ENCODE measurements at regions not wholly inside any gene's neighbourhood (a gene's known extent, or its start where the extent isn't known, plus 50 kb on each side); places are given as distances from the start of the nearest gene placed in this dataset.
A peak's percentile ranks its signal among the peaks of the same experiment; 100 is the strongest.

GRCh38 chr2:136378712-136379595, 261.0 kb upstream of the CXCR4 start:
- TF ChIP-seq EZH2 (IDR thresholded peaks at IDR 0.05; ENCODE audit: borderline replicate concordance, low read depth, low read length, poor library complexity, severe bottlenecking) (no peak), CTCF (conservative IDR thresholded peaks at IDR 0.05; ENCODE audit: low read depth, low read length) (peak; percentile 71)
- peak; percentile 54 for DNase-seq (ENCODE audit: low spot score)
- Histone ChIP-seq H3K9me3 (ENCODE audit: low read depth, low read length, poor library complexity, severe bottlenecking) (no peaks in the 10 kb centered on the region), H3K4me1 (ENCODE audit: insufficient read depth, low read length, poor library complexity, severe bottlenecking) (no peaks in the 10 kb centered on the region), H3K4me3 (ENCODE audit: low read depth, low read length, poor library complexity, severe bottlenecking) (no peak overlapping the region), H3K27me3 (replicated peaks; ENCODE audit: insufficient read depth, low read depth, low read length, poor library complexity) (no peaks in the 10 kb centered on the region), H3K36me3 (ENCODE audit: insufficient read depth, low read length, poor library complexity, severe bottlenecking) (no peaks in the 10 kb centered on the region), H3K27ac (ENCODE audit: low read depth, low read length, poor library complexity, severe bottlenecking) (no peak overlapping the region)
- ChIA-PET CTCF (no interaction called here), POLR2A (ENCODE audit: low non-redundant PET) (no interaction called here)
- no TSS peak for BruUV-seq (replicated peaks)
- intact Hi-C loops (cut with micrococcal nuclease; ENCODE audit: unreplicated experiment): loop anchor here (1.0 to 5.0 kb wide), 2 partner anchors 463 to 1392 kb away; no protein-coding TSS in a partner anchor

GRCh38 chr2:136377423-136378382, 259.8 kb upstream of the CXCR4 start:
- Histone ChIP-seq H3K27me3 (replicated peaks; ENCODE audit: insufficient read depth, low read depth, low read length, poor library complexity) (no peaks in the 10 kb centered on the region), H3K36me3 (ENCODE audit: insufficient read depth, low read length, poor library complexity, severe bottlenecking) (no peaks in the 10 kb centered on the region), H3K4me3 (ENCODE audit: low read depth, low read length, poor library complexity, severe bottlenecking) (no peak overlapping the region), H3K4me1 (ENCODE audit: insufficient read depth, low read length, poor library complexity, severe bottlenecking) (no peaks in the 10 kb centered on the region), H3K27ac (ENCODE audit: low read depth, low read length, poor library complexity, severe bottlenecking) (no peak overlapping the region), H3K9me3 (ENCODE audit: low read depth, low read length, poor library complexity, severe bottlenecking) (no peaks in the 10 kb centered on the region)
- no TSS peak for BruUV-seq (replicated peaks)
- peak; percentile 12 for DNase-seq (ENCODE audit: low spot score)
- intact Hi-C loops (cut with micrococcal nuclease; ENCODE audit: unreplicated experiment): loop anchor here (1.0 to 5.0 kb wide), 2 partner anchors 461 to 1390 kb away; no protein-coding TSS in a partner anchor
- ChIA-PET POLR2A (ENCODE audit: low non-redundant PET) (no interaction called here), CTCF (interaction anchor here (0.5 kb wide), 1 partner anchor 464 kb away, joined by 5 read pairs; no protein-coding TSS in a partner anchor)
- TF ChIP-seq EZH2 (IDR thresholded peaks at IDR 0.05; ENCODE audit: borderline replicate concordance, low read depth, low read length, poor library complexity, severe bottlenecking): no peak
- TF ChIP-seq CTCF (conservative IDR thresholded peaks at IDR 0.05; ENCODE audit: low read depth, low read length): no peak

GRCh38 chr2:136376798-136377211, 258.9 kb upstream of the CXCR4 start:
- intact Hi-C loops (cut with micrococcal nuclease; ENCODE audit: unreplicated experiment): loop anchor here (5.0 kb wide), 1 partner anchor 1390 kb away; no protein-coding TSS in a partner anchor
- CTCF ChIA-PET: no interaction called here

More at GRCh38 chr2:136376798-136377211, 258.9 kb upstream of the CXCR4 start:
- Histone ChIP-seq H3K27ac (ENCODE audit: low read depth, low read length, poor library complexity, severe bottlenecking) (no peak overlapping the region), H3K4me1 (ENCODE audit: insufficient read depth, low read length, poor library complexity, severe bottlenecking) (no peaks in the 10 kb centered on the region), H3K9me3 (ENCODE audit: low read depth, low read length, poor library complexity, severe bottlenecking) (no peaks in the 10 kb centered on the region), H3K4me3 (ENCODE audit: low read depth, low read length, poor library complexity, severe bottlenecking) (no peak overlapping the region), H3K27me3 (replicated peaks; ENCODE audit: insufficient read depth, low read depth, low read length, poor library complexity) (peaks cover 7% of the 10 kb centered on the region), H3K36me3 (ENCODE audit: insufficient read depth, low read length, poor library complexity, severe bottlenecking) (no peaks in the 10 kb centered on the region)
- no peak for DNase-seq (ENCODE audit: low spot score)
- TF ChIP-seq CTCF (conservative IDR thresholded peaks at IDR 0.05; ENCODE audit: low read depth, low read length) (no peak), EZH2 (IDR thresholded peaks at IDR 0.05; ENCODE audit: borderline replicate concordance, low read depth, low read length, poor library complexity, severe bottlenecking) (no peak)
- POLR2A ChIA-PET (ENCODE audit: low non-redundant PET): no interaction called here
- no TSS peak for BruUV-seq (replicated peaks)
